Frontal cortex (tissue), 4 donors: ENCODE measurements at regions not wholly inside any gene's neighbourhood (a gene's known extent, or its start where the extent isn't known, plus 50 kb on each side); places are given as distances from the start of the nearest gene placed in this dataset. TPM values are rescaled to one million over a fixed set of nuclear protein-coding genes. Genes with fewer than 3 reads are reported as not detected.

Experiments
- DNase-seq, 2 donors: peaks; one replicate each; pipeline ENCODE4 v3.0.0; 2012; ENCODE audit warnings: low spot score in 2 of 2
- FAIRE-seq: peaks from 2 replicates; lab custom pipeline; 2012; peaks lifted over from hg19 to GRCh38; lab: Jason Lieb, UNC
- small RNA-seq: library from RNA; depleted of rRNA; stranded (forward); fragments of <200 nt; gene quantifications from one replicate; pipeline ENCODE3, GENCODE V24; 2014
- donor health status: control.
- donor health status: control.
- donor health status: control.

GRCh38 chr1:118266436-118266835, 81.4 kb upstream of the SPAG17 start:
- DNase-seq (no peak), FAIRE-seq (no peak)

GRCh38 chr1:118264343-118264742, 79.3 kb upstream of the SPAG17 start:
- FAIRE-seq (no peak), DNase-seq (no peak)

- no peak for FAIRE-seq
- no peak for DNase-seq
These were observed 77.8 kb upstream of the SPAG17 start for GRCh38 chr1:118262865-118263264.

- DNase-seq, result no peak
- no peak for FAIRE-seq
These were observed 73.9 kb upstream of the SPAG17 start for GRCh38 chr1:118258975-118259374.

GRCh38 chr1:118257946-118258345, 72.9 kb upstream of the SPAG17 start:
- no peak for DNase-seq
- FAIRE-seq, result no peak

GRCh38 chr1:118254491-118255425, 69.7 kb upstream of the SPAG17 start:
- DNase-seq, result no peak
- no peak for FAIRE-seq

- no peak for DNase-seq
These were observed 69.0 kb upstream of the SPAG17 start for GRCh38 chr1:118254001-118254400.

GRCh38 chr1:118253053-118253915, 68.3 kb upstream of the SPAG17 start:
- FAIRE-seq (no peak), DNase-seq (no peak)

More at GRCh38 chr1:118254001-118254400, 69.0 kb upstream of the SPAG17 start:
- FAIRE-seq, result no peak

- FAIRE-seq (no peak), DNase-seq (no peak)
These were observed 67.6 kb upstream of the SPAG17 start for GRCh38 chr1:118252624-118253023.

GRCh38 chr1:118250232-118250631, 65.2 kb upstream of the SPAG17 start:
- FAIRE-seq (no peak), DNase-seq (no peak)

- DNase-seq (no peak), FAIRE-seq (no peak)
These were observed 64.6 kb upstream of the SPAG17 start for GRCh38 chr1:118249641-118250040.

GRCh38 chr1:118247593-118247992, 62.6 kb upstream of the SPAG17 start:
- DNase-seq (no peak), FAIRE-seq (no peak)

GRCh38 chr1:118246646-118247045, 61.6 kb upstream of the SPAG17 start:
- no peak for DNase-seq
- FAIRE-seq, result no peak

GRCh38 chr1:118244194-118244593, 59.2 kb upstream of the SPAG17 start:
- no peak for DNase-seq
- FAIRE-seq, result no peak

- FAIRE-seq, result no peak
- no peak for DNase-seq
These were observed 58.2 kb upstream of the SPAG17 start for GRCh38 chr1:118243269-118243668.

Small RNAs in the stretch of these regions (small RNA-seq; reads per million reads assigned to genes)
- not detected for gene RNA5SP56
